22Rv1 (cell line): ENCODE measurements at regions not wholly inside any gene's neighbourhood (a gene's known extent, or its start where the extent isn't known, plus 50 kb on each side); places are given as distances from the start of the nearest gene placed in this dataset.

ENCODE experiments used
- H3K27ac ChIP-seq: fragments of 450-650 bp; 2 replicates; pipeline ENCODE4 v1.5.1; 2017
- CTCF ChIP-seq: fragments of 450-650 bp; IDR thresholded peaks from 2 replicates; pipeline ENCODE4 v1.5.1; 2017; ENCODE audit warnings: mild to moderate bottlenecking
- ZFX ChIP-seq: fragments of 450-650 bp; IDR thresholded peaks from 2 replicates; pipeline ENCODE4 v1.6.1; 2017; ENCODE audit warnings: antibody characterized with exemption, borderline replicate concordance

GRCh38 chr7:81339946-81340345 lies 421.1 kb upstream of the SEMA3C start:
- TF ChIP-seq CTCF (no peak), ZFX (no peak)
- no peak overlapping the region for H3K27ac ChIP-seq

DNA sequence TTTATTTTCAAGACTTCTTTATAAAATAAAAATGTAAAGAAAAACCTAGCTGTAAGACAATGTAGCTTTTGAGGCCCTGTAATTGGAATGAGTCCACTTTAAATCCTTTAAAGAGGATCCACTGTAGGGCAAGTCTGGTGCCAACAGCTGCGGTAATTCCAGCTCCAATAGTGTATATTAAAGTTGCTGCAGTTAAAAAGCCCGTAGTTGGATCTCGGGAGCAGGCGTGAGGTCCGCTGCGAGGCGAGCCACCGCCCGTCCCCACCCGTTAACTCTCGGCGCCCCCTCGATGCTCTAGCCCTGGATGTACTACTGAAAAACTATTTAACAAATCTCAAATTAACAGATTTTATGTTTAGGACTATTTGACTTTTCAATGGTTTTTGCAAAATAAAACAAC lies 414.7 kb upstream of the SEMA3C start:
- no peak for TF ChIP-seq CTCF
- TF ChIP-seq ZFX = no peak
- H3K27ac ChIP-seq = no peak overlapping the region

GRCh38 chr7:81333004-81333403 lies 414.2 kb upstream of the SEMA3C start:
- TF ChIP-seq ZFX (no peak), CTCF (no peak)
- no peak overlapping the region for H3K27ac ChIP-seq

GRCh38 chr7:81331061-81332018 lies 412.5 kb upstream of the SEMA3C start:
- H3K27ac ChIP-seq = no peak overlapping the region
- TF ChIP-seq ZFX (no peak), CTCF (no peak)

- TF ChIP-seq CTCF (no peak), ZFX (no peak)
- H3K27ac ChIP-seq = no peak overlapping the region
These were observed 411.3 kb upstream of the SEMA3C start for GRCh38 chr7:81330108-81330507.

- TF ChIP-seq ZFX = no peak
- no peak for TF ChIP-seq CTCF
- H3K27ac ChIP-seq = no peak overlapping the region
These were observed 408.8 kb upstream of the SEMA3C start for GRCh38 chr7:81327468-81328266.

DNA sequence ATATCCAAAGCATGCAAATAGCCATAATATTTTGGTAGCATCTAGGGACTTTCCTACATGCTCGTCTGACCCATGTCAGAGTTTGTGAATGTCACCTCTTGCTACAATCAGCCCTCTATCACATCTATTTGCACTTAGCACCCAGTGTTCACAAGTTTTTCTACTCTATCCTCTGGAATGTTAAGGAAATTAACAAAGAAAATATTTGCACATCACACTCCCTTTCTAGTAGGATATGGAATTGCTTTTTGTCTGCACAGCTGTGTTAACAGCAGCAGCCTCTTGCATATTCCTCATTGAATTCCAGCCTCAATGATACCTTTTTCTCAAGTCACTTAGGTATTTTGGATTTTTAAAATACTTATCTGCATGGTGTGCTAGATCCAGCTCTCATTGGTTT lies 403.1 kb upstream of the SEMA3C start:
- no peak overlapping the region for H3K27ac ChIP-seq
- TF ChIP-seq CTCF (no peak), ZFX (no peak)
